G401.6 (cell line): ENCODE measurements at regions not wholly inside any gene's neighbourhood (a gene's known extent, or its start where the extent isn't known, plus 50 kb on each side); places are given as distances from the start of the nearest gene placed in this dataset.

Experiments used
- FAIRE-seq: peaks from 2 replicates; lab custom pipeline; 2012; peaks lifted over from hg19 to GRCh38; lab: Jason Lieb, UNC

- peak; percentile 64 for FAIRE-seq
These were observed 78.3 kb upstream of the MBOAT2 start for GRCh38 chr2:9081750-9082149.

- no peak for FAIRE-seq
These were observed 74.9 kb upstream of the MBOAT2 start for GRCh38 chr2:9078405-9078804.

GRCh38 chr2:9077691-9078090 is 74.2 kb upstream of the MBOAT2 start:
- FAIRE-seq, result no peak

- no peak for FAIRE-seq
These were observed 73.3 kb upstream of the MBOAT2 start for GRCh38 chr2:9076755-9077154.

- FAIRE-seq, result no peak
These were observed 72.7 kb upstream of the MBOAT2 start for GRCh38 chr2:9076210-9076609.

- no peak for FAIRE-seq
These were observed 71.4 kb upstream of the MBOAT2 start for GRCh38 chr2:9074930-9075329.

GRCh38 chr2:9071584-9072124 is 68.2 kb upstream of the MBOAT2 start:
- FAIRE-seq, result no peak

GRCh38 chr2:9071032-9071431 is 67.5 kb upstream of the MBOAT2 start:
- FAIRE-seq, result no peak

GRCh38 chr2:9069543-9069942 is 66.1 kb upstream of the MBOAT2 start:
- FAIRE-seq, result no peak

- no peak for FAIRE-seq
These were observed 62.4 kb upstream of the MBOAT2 start for GRCh38 chr2:9065901-9066300.

GRCh38 chr2:9063023-9063606 is 59.6 kb upstream of the MBOAT2 start:
- FAIRE-seq, result no peak

GRCh38 chr2:9060819-9061218 is 57.3 kb upstream of the MBOAT2 start:
- FAIRE-seq, result no peak

GRCh38 chr2:9057939-9058761 is 54.7 kb upstream of the MBOAT2 start:
- FAIRE-seq, result no peak

- no peak for FAIRE-seq
These were observed 52.0 kb upstream of the MBOAT2 start for GRCh38 chr2:9055471-9055870.

- no peak for FAIRE-seq
These were observed 50.0 kb upstream of the MBOAT2 start for GRCh38 chr2:9053534-9053931.
